SW 1271 (cell line): ENCODE measurements at regions not wholly inside any gene's neighbourhood (a gene's known extent, or its start where the extent isn't known, plus 50 kb on each side); places are given as distances from the start of the nearest gene placed in this dataset.
A peak's percentile ranks its signal among the peaks of the same experiment; 100 is the strongest.
"Not testable (repeated sequence)": the region's sequence is repeated elsewhere in the genome, so short reads cannot be mapped to it uniquely, and the experiment has no call there.

ENCODE experiments used
- DNase-seq, 2 experiments: peaks; one replicate each; lab custom pipeline; 2025; lab: John Stamatoyannopoulos, UW

DNA sequence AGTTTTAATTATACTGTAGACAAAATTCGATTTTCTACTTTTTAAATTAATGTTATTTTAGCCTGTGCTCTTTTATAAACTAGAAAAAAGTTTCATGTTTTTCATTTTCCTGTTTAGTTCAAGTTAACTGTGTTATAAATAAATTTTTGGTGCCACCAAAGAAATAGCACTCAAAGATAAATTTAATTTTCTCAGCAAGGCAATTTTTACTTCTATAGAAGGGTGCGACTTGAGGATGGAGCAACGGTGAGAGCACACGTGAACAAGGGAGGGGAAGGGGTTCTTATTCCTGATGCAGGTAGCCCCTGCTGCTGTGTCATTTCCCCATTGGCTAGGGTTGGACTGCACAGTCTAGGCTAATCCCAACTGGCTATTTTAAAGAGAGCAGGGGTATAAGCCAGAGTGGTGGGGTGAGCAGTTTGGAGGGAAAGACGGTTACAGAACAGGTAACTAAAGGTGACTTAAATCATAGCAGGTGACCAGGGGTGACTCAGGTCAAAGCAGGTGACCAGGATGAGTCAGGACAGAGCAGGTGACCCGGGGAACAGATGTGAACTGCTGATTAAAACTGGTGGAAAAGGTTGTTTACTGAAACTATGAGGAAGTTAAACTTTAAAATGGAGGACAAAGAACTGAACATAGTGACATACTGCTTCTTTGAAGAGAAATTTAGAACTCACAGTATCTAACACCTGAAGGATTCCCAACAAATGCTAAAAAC lies 104.6 kb upstream of the GPBP1 start:
- DNase-seq = no peak

DNA sequence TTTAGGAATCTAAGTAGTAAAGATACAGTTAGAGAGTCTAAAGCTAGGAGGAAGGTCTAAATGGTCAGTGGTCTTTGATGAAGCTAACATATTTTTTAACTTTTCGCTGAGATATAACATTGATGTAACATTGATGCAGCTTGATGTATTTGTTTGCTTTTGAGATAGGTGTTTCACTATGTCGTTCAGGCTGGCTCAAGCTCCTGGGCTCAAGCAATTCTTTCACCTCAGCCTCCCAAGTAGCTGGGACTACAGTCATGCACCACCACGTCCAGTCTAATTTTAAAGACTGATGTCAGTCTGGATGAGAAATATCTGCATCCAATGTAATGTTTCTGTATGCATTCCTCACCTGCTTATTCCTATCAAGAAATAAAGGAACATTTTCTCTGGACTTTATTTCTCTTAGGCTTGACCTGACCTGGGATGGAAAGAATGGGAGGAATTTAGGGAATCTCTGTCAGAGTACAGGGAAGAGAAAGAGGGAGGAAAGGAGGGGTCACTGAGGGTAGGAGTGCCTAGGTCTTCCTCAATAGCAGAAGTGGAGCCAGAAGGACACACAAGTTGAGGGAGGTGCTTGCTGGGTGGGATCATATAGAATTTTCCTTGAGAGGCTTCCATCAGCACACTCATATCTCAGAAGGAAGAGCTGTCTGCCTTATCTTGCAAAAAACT lies 101.5 kb upstream of the GPBP1 start:
- DNase-seq = no peak

DNA sequence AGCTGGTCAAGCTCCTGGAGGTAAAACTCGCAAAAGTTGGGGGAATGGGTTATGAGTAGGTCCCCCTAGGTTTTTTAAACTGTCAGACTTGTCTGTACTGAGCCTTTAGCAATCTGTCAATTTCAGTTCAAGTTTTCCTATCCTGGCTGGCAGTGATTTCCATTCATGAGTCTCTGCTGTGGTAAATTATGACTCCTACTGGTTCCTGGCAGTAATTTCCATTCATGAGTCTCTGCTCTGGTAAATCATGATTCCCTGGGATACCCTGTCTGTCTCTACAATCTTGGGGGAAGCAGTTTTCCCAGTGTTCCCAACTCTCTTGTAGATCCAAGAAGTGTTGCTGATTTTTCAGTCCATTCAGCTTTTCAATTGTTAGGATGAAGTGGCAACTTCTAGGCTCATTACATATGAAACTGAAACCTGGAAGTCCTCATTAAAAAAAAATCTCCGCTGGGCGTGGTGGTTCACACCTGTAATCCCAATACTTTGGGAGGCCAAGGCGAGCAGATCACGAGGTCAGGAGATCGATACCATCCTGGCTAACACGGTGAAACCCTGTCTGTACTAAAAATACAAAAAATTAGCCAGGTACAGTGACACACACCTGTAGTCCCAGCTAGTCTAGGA lies 91.3 kb upstream of the GPBP1 start:
- peak in 1 of 2 experiments; percentile 51 for DNase-seq

DNA sequence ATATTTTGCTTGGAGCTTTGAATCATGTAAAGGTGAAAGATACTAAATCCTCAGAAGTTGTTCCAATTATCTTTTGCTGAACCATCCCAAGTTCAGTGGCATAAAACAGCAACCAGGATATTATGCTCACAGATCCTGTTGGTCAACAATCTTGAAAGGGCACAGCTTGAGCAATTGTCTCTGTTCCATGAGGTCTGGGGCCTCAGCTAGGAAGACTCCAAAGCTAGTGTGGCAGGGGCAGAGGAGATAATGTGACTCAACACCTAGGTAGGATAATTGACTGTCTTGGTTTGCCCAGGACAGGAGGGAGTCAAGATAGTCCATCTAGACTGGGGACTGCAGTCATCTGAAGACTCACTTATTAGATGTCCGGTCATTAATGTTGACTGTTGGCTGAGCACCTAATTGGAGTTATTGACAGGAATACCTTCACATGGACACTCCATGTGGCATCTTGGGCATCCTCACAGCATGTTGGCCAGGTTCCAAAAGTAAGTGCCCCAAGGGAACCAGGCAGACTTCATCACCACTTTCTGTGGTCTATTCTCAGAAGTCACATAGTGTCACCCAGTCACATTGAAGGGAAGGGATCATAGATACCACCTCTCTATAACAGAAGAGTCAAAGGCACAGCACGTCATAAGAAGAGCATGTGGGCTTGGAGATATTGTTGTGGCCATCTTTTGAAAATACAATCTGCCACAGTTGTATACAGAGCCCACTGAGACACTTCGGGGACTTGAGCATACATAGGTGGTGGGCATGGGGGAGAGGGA lies 88.4 kb upstream of the GPBP1 start:
- no peak for DNase-seq

DNA sequence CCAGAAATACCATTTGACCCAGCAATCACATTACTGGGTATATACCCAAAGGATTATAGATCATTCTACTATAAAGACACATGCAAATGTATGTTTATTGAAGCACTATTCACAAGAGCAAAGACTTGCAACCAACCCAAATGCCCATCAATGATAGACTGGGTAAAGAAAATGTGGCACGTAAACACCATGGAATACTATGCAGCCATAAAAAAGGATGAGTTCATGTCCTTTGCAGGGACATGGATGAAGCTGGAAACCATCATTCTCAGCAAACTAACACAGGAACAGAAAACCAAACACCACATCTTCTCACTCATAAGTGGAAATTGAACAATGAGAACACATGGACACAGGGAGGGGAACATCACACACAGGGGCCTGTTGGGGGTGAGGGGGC lies 85.9 kb upstream of the GPBP1 start:
- DNase-seq = not testable (repeated sequence)

DNA sequence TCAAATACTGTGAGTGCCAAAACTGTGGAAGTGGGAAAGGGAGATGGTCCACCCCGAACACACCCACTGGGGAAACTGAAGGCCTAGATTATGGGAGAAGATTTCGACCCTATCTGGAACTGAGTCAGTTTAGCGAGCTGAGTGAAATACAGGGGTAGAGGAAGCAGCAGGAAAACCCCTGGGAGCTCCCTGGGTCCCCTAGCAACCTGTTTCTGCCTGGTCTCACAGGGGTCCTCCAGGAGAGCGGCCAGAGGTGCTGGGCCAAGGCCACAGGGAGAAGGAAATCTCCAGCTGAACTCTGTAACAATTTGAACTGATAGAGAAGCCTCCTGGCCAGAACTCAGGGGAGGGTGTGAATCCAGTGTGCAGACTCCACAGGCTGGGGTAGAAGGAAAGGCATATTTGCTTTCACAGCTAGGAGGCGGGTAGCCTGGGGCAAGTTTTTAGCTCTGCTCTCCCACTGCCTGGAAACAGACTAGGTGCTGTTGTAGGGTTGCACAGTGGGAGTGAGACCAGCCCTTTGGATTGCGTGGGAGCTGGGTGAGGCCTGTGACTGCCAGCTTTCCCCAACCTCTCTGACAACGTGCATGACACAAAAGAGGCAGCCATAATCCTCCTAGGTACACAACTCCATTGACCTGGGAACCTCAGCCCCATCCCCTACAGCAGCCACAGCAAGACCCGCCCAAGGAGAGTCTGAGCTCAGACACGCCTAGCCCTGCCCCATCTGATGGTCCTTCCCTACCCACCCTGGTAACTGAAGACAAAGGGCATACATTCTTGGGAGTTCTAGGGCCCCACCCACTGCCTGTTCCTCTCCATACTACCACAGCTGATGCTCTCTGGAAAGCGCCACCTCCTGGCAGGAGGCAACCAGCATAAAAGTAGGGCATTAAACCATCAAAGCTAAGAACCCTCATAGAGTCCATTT lies 78.8 kb upstream of the GPBP1 start:
- no peak for DNase-seq

DNA sequence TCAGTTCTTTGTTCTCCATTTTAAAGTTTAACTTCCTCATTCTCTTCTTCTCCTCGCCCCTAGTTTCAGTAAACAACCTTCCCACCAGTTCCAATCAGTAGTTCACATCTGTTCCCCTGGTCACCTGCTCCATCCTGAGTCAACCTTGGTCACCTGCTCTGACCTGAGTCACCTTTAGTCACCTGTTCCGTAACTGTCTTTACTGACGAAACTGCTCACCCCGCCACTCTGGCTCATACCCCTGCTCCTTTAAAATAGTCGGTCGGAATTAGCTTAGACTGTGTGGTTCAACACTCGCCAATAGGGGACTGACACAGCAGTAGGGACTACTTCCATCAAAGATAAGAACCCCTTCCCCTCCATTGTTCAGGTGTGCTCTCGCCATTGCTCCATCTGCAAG lies 76.3 kb upstream of the GPBP1 start:
- no peak for DNase-seq

DNA sequence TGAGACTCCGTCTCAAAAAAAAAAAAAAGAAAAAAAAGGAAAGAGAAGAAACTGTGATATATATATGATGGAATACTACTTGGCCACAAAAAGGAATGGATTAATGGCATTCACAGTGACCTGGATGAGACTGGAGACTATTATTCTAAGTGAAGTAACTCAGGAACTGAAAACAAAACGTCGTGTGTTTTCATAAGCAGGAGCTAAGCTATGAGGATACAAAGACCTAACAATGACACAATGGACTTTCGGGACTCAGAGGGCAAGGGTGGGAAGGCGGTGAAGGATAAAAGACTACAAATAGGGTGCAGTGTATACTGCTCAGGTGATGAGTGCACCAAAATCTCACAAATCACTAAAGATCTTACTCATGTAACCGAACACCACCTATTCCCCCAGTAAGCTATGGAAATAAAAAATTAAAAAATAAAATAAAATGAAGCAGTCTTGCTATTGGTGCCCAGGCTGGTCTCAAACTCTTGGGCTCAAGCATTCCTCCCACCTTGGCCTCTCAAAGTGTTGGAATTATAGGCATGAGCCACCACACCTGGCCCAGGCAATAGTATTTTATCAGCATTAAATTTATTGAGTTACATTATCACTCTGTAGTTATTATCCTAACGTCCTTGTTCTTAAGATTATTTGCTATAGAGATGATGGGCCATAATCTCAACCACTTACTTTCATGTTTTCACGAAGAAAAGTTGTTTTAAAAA lies 71.5 kb upstream of the GPBP1 start:
- no peak for DNase-seq

DNA sequence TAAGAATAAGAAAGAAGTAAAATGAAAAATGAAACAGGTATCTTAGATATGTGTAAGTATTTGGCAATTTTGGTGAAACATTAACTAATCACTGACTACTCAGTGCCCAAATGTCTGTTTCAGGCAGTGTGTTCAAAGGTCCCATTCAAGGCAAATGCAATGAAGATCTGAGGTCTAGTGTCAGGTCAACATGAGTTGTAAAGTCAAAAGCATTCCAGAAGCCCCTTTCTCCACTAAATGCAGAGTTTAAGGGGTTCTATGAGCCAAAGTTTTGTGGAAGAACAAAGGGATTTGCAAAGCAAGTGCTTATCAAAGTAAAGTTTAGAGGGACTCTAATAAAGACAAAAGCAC lies 71.0 kb upstream of the GPBP1 start:
- no peak for DNase-seq

DNA sequence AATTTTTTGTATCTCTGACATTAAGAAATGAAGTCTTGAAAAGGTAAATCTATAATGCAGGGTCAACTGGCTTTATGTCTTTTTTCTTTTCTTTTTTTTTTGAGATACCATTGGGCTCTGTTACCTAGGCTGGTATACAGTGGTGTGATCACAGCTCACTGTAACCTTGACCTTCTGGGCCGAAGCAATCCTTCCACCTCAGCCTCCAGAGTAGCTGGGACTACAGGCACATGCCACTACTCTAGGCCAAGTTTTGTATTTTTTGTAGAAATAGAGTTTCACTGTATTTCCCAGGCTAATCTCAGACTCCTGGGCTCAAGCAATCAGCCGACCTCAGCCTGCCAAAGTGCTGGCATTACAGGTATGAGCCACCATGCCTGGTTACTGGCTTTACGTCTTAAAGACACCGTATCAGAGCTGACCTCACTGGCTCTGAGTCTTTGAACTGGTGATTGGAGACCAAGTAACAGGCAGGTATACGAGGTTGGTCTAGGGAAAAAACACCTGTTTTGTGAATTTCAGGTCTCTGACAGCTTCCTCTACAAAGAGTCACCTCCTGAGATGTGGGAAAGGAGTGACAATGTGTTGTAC lies 70.4 kb upstream of the GPBP1 start:
- no peak for DNase-seq

DNA sequence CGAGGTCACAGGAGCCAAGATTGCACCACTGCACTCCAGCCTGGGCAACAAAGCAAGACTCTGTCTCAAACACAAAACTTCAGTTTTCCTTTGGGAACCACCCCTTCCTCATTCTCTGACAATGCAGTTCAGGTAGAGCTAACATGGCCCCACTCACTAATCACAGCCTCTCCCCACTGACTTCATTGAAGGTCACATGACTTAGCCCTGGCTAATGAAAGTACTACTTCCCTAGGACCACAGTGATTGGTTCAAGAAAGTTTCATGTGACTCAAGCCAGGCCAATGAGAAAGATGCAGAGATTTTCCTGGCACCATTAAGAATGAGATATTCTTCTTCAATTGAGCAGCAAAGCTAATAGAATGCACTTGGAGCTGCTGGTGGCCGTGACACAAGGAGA lies 67.2 kb upstream of the GPBP1 start:
- DNase-seq = no peak

DNA sequence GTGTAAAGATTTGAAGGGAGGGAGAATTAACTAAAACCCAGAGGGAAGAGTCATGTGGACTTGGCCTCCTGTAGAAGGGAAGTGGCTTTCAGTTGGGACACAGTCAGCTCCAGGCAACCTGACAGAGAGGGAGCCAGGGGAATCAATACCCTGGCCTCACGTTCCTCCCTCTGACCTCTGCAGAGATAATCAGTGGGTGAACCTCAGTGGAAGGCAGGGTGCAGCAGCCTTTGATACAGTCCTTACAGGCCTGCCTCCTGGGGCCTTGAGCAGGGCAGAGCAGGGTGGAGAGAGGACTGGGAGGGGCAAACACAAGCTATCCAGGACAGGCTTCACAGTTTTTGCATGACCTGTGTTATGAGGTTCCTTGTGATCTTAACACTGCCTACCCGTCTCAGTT lies 61.9 kb upstream of the GPBP1 start:
- no peak for DNase-seq

DNA sequence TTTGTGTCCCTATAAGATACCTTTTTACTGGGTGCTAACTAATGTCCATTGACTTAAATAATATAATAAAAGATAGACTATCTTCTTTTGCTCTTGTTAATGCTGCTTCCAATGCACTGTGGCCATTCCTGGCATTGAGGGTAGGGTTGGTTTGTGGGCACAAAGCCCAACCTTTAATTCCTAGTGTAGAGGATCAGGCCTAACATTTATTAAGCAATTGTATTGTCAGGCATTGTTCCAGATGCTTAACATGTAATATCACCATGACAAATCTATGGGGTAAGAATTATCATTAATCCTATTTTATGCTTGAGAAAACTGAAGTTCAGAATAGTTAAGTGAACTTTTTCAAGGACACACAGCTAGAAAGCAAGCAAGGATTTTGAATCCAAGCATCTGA lies 60.4 kb upstream of the GPBP1 start:
- DNase-seq = no peak

DNA sequence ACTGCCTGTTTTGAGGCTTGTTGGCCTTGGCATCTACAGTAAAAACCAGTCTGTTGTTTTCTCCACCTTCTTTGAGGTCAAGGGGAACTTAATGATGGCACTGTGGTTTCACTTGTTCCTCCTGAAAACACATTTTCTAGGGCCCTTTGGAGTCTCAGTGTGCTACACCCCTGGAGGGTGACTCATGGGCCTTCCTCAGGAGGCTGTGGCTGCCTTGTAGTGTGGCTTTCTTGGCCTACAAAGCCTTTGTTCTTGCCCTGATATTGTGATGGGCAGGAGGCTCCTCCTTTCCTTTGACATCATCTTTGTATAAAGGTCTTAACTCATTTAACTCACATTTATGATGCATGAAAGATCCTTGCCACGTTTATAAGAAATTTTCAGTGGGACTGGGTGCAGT lies 56.3 kb upstream of the GPBP1 start:
- no peak for DNase-seq

DNA sequence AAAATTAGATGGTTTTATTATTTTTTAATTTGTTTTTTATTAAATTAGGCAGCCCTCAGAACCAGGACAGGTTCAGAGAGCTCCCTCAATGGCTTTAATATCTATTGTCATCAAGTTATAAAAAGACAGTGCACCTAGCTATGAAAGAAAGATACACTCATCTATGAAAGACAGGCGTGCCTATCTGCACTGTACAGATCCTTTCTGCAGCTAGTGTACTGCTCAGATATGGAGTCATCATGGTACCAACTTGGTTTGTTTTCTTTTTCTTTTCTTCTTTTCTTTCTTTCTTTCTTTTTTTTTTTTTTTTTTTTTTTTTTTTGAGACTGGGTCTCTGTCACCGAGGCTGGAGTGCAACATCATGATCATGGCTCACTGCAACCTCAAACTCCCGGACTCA lies 54.8 kb upstream of the GPBP1 start:
- no peak for DNase-seq

DNA sequence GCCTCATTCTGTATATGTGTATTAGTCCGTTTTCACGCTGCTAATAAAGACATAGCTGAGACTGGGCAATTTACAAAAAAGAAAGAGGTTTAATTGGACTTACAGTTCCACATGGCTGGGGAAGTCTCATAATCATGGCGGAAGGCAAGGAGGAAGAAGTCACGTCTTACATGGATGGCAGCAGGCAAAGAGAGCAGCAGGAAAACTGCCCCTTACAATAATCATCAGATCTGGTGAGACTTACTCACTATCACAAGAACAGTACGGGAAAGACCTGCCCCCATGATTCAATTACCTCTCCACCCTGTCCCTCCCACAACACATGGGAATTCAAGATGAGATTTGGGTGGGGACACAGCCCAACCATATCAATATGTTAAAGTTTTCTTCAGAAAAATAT lies 49.8 kb upstream of the GPBP1 start:
- no peak for DNase-seq
